ENCODE measurements at regions not wholly inside any gene's neighbourhood (a gene's known extent, or its start where the extent isn't known, plus 50 kb on each side); places are given as distances from the start of the nearest gene placed in this dataset.
"Not testable (repeated sequence)": the region's sequence is repeated elsewhere in the genome, so short reads cannot be mapped to it uniquely, and the experiment has no call there.

- not testable (repeated sequence) for H3K27ac ChIP-seq (ENCODE audit: low read depth, low read length); H3K36me3 ChIP-seq (ENCODE audit: insufficient read depth, low read length); H3K27me3 ChIP-seq (ENCODE audit: insufficient read depth, low read length); H3K4me3 ChIP-seq (ENCODE audit: low read depth, low read length); H3K79me2 ChIP-seq (ENCODE audit: control insufficient read depth, insufficient read depth, low read length, unreplicated experiment); H2AFZ ChIP-seq (ENCODE audit: low read length, unreplicated experiment)
- H3K4me1 ChIP-seq (ENCODE audit: control insufficient read depth, insufficient read depth, low read length, unreplicated experiment), result peaks cover 11% of the 10 kb centered on the region
Measured at GRCh38 chr3:112698442-112698841, 57.5 kb upstream of the CCDC80 start.

GRCh38 chr3:112696244-112696643, 55.3 kb upstream of the CCDC80 start:
- H2AFZ ChIP-seq (ENCODE audit: low read length, unreplicated experiment); H3K79me2 ChIP-seq (ENCODE audit: control insufficient read depth, insufficient read depth, low read length, unreplicated experiment); H3K36me3 ChIP-seq (ENCODE audit: insufficient read depth, low read length); H3K4me3 ChIP-seq (ENCODE audit: low read depth, low read length); H3K27ac ChIP-seq (ENCODE audit: low read depth, low read length); H3K27me3 ChIP-seq (ENCODE audit: insufficient read depth, low read length): not testable (repeated sequence)
- peaks cover 11% of the 10 kb centered on the region for H3K4me1 ChIP-seq (ENCODE audit: control insufficient read depth, insufficient read depth, low read length, unreplicated experiment)

GRCh38 chr3:112695377-112696108, 54.6 kb upstream of the CCDC80 start:
- H3K27me3 ChIP-seq (ENCODE audit: insufficient read depth, low read length); H3K79me2 ChIP-seq (ENCODE audit: control insufficient read depth, insufficient read depth, low read length, unreplicated experiment); H3K36me3 ChIP-seq (ENCODE audit: insufficient read depth, low read length); H2AFZ ChIP-seq (ENCODE audit: low read length, unreplicated experiment); H3K4me3 ChIP-seq (ENCODE audit: low read depth, low read length); H3K27ac ChIP-seq (ENCODE audit: low read depth, low read length): not testable (repeated sequence)
- peaks cover 11% of the 10 kb centered on the region for H3K4me1 ChIP-seq (ENCODE audit: control insufficient read depth, insufficient read depth, low read length, unreplicated experiment)

GRCh38 chr3:112694906-112695305, 54.0 kb upstream of the CCDC80 start:
- not testable (repeated sequence) for H3K27ac ChIP-seq (ENCODE audit: low read depth, low read length); H3K4me3 ChIP-seq (ENCODE audit: low read depth, low read length); H3K27me3 ChIP-seq (ENCODE audit: insufficient read depth, low read length); H3K36me3 ChIP-seq (ENCODE audit: insufficient read depth, low read length); H2AFZ ChIP-seq (ENCODE audit: low read length, unreplicated experiment); H3K4me1 ChIP-seq (ENCODE audit: control insufficient read depth, insufficient read depth, low read length, unreplicated experiment); H3K79me2 ChIP-seq (ENCODE audit: control insufficient read depth, insufficient read depth, low read length, unreplicated experiment)

- no peaks in the 10 kb centered on the region for H3K36me3 ChIP-seq (ENCODE audit: insufficient read depth, low read length)
- no peak overlapping the region for H3K4me3 ChIP-seq (ENCODE audit: low read depth, low read length)
- no peaks in the 10 kb centered on the region for H3K79me2 ChIP-seq (ENCODE audit: control insufficient read depth, insufficient read depth, low read length, unreplicated experiment)
- no peak overlapping the region for H3K27ac ChIP-seq (ENCODE audit: low read depth, low read length)
- no peaks in the 10 kb centered on the region for H3K27me3 ChIP-seq (ENCODE audit: insufficient read depth, low read length)
- H3K4me1 ChIP-seq (ENCODE audit: control insufficient read depth, insufficient read depth, low read length, unreplicated experiment), result peaks cover 16% of the 10 kb centered on the region
- H2AFZ ChIP-seq (ENCODE audit: low read length, unreplicated experiment), result no peak overlapping the region
Measured at GRCh38 chr3:112693186-112693585, 52.2 kb upstream of the CCDC80 start.

All from ACC112 (cell line).